NCI-H1436 treated with DMSO at 0.1 percent for 48 hours (cell line): ENCODE measurements at regions not wholly inside any gene's neighbourhood (a gene's known extent, or its start where the extent isn't known, plus 50 kb on each side); places are given as distances from the start of the nearest gene placed in this dataset.

Source experiments
- DNase-seq: peaks from one replicate; lab custom pipeline; 2025; lab: John Stamatoyannopoulos, UW

- DNase-seq = no peak
These were observed 238.7 kb downstream of the RPS24 start for GRCh38 chr10:78272329-78272728.

- DNase-seq = no peak
These were observed 240.8 kb downstream of the RPS24 start for GRCh38 chr10:78274491-78274890.

DNA sequence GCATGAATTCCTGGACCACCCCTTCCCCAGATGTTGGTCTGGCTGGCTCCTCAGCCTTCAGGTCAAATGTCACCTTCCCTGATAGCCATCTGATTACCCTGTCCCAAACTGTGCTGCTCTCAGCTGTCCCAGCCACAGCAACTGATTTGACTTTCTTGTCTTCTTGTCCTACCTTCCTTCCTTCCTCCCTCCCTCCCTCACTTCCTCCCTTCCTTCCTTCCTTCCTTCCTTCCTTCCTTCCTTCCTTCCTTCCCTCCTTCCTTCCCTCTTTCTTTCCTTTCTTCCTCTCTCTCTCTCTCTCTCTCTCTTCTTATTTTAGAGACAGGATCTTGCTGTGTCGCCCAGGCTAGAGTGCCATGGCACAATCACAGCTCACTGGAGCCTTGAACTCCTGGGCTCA, 242.5 kb downstream of the RPS24 start:
- no peak for DNase-seq

DNA sequence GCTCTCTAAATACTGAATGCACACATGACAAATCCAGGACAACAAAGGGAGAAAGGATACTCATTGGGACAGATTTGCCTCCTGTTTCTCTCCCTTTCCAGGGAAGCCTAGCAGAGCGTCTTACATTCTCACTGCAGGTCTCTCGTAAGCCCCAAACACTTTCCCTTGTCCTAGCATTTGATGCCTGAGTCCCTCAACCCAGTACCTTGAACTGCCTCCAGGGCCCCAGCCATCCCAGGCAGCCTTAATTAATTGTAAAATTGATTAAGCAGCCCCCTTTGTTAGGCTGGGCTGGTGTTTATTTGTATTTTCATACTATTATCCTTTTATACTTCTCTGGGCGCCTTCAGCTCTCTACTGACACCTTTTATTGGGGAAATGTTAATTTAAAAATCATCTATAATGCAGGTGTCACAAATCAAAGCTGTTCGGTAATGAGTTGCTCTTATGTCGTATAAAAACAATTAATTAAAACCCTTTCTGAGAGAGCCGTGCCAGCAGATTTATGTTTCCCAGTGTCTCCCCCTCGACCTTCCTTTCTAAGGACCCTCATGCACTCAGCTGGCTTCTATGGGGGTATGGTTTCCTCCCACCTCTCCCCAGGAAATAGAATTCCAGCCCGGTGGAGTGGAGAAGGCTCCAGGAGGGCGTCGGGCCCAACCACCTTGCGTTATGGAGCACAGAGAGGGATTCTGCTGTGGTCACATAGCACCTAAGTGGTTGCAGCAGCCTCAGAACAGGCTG, 243.8 kb downstream of the RPS24 start:
- DNase-seq = no peak

- no peak for DNase-seq
These were observed 244.4 kb downstream of the RPS24 start for GRCh38 chr10:78278058-78278404.

DNA sequence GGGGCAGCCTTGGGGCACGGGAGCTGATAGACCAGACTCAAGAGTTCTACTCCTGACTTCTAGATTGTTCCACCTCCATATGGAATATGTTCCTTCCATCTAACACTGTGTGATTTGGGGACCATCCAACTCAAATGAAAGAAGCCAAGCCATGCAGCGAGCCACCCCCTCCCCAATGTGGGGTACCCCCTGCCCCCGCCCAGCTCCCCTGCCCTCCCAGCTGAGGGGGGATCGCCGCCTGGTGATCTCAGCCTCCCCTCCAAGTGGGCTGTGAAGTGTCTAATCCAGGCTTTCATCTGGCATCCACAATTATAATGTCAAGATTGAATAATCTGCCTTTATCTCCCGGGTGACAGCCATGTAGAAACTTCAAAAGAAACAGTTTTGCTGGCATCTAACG, 246.1 kb downstream of the RPS24 start:
- DNase-seq = no peak

- DNase-seq = no peak
These were observed 246.9 kb downstream of the RPS24 start for GRCh38 chr10:78280604-78281003.

DNA sequence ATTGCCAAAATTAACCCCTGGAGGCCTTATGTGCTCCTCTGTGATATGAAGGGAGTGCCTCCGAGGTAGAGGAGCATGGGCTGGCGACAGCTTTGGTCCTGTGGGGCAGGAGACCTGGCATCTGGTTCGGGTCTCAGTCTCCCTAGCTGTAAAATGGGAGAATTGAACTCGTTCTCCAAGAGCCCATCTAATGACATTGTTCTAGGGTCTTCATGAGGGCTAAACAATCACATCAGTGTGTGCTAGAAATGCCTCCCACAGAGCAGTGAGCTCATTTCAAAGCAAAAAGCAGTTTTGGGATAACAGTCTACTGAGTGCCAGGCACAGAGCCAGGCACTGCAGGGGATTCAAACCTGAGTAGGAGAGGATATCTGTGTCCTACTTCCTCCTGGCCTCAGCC, 248.0 kb downstream of the RPS24 start:
- DNase-seq = no peak

- DNase-seq = no peak
These were observed 249.5 kb downstream of the RPS24 start for GRCh38 chr10:78283069-78283682.

- no peak for DNase-seq
These were observed 250.7 kb downstream of the RPS24 start for GRCh38 chr10:78284381-78284780.

DNA sequence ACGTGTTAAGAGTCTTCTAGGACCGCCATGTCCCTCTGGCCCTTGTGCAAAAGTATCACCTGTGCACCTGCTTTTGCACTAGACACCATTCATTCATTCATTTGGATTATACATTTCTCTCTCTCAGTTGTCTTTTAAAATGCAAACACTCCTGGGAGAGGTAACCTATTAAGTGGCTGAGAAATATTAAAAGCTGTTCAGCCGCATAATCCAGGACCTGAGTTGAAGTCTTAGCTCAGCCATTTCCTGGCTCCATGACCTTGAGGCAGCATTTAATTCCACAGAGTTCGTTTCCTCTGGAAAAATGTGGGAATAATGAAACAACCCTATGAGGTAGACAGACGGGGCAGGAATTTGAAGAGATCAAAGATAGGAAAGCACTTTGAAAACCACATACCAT, 251.6 kb downstream of the RPS24 start:
- DNase-seq = no peak

DNA sequence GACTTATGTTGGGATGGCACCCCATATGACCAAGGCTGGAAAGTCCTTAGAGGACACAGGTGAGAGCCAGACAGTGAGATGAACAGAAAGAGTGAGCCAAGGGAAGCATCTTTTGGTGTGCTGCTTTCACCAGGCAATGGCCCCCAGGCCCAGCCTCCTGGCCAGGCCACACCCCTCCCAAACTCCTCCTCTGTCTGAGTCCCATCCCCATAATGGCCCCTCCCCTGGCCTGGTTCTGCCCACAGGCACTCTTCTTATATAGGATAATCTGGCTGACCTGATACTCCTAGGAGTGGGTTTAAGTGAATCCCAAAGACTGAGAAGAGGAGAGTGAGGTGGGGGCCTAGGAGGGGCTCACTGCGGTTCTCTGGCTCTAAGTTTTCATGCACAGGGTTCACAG, 252.5 kb downstream of the RPS24 start:
- no peak for DNase-seq

- DNase-seq = no peak
These were observed 253.0 kb downstream of the RPS24 start for GRCh38 chr10:78286668-78287067.

DNA sequence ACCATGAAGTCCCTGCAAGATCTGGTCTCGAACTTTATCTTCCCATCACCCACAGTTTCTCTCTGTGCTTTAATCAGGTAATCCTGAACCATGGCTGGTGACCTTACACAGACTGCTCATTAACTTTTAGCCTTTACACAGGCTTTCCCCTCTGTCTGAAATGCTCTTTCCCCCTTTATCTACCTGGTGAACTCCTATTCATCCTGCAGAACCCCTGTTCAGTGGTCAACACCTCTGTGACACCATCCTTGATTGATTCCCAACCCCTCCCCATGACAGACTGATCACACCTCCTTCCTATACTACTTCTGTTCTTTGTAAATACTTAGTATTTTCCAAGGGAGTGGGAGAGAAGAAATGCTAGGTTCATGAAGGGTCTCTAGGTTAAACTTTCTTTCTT, 254.0 kb downstream of the RPS24 start:
- no peak for DNase-seq

DNA sequence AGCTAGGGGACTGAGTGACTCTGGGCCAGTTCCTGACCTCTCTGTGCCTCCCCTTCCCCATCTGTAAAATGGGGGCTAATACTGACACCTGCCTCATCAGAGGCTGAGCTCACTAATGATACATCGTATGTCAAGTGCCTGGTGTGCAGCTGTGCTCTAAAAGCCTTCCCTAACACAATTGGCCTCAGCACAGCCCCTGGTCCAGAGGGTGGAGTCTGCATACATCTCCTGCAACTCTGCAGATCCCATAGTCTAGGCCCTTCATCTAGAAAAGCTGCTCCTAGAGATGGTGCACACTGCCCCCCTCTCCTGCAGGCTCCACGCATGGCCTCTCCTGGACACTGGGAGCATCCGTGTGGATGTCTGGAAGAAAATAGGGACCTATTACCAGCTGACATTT, 255.0 kb downstream of the RPS24 start:
- DNase-seq = no peak

DNA sequence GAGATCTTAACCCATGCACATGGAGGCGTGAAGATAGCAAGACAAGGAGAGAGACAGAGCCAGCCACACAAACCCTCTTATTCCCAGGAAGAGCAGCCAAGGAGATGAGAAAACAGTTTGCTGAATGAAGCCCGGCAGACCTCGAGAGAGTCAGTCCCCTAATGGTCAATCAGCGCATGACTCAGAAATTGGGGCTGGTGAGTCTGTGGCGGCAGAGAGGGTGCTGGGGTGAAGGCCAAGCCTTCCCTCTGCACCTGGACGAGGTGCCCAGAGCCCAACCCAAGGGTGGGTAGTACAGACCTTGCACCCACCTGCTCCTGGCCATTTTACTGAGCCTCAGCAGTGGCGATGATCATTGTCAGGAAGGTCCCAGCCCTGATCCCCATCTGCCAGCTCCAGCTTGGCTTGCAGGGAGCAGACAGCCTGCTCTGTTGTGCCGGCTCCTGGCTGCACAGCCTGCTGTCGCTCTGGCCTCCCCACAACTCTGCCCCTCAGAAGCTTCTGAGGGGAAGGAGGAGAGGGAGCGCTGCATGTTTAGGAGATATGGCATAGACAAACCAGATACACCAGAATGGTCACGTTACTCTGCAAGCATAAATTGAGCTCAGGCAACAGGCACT, 256.6 kb downstream of the RPS24 start:
- DNase-seq = no peak

GRCh38 chr10:78291722-78292121, 258.1 kb downstream of the RPS24 start:
- DNase-seq = no peak

- DNase-seq = no peak
These were observed 258.8 kb downstream of the RPS24 start for GRCh38 chr10:78292250-78292981.

GRCh38 chr10:78292982-78293865, 259.6 kb downstream of the RPS24 start:
- no peak for DNase-seq

- no peak for DNase-seq
These were observed 261.6 kb downstream of the RPS24 start for GRCh38 chr10:78295242-78295641.

DNA sequence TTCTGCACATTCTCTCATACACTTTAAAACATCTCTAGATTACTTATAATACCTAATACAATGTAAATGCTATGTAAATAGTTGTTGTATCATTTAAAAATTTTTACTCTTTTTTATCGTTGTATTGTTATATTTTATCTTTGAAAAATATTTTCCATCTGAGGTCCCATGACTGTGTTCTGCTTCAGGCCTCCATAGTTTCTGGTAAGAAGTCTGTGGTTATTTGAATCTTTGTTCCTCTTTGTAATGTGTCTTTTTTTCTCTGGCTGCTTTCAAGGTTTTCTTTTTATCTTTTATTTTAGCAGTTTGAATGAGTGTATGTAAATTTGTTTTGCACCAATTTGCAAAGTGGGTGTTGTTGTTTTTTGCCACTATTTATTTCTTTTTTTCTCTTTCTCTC, 263.1 kb downstream of the RPS24 start:
- DNase-seq = no peak

DNA sequence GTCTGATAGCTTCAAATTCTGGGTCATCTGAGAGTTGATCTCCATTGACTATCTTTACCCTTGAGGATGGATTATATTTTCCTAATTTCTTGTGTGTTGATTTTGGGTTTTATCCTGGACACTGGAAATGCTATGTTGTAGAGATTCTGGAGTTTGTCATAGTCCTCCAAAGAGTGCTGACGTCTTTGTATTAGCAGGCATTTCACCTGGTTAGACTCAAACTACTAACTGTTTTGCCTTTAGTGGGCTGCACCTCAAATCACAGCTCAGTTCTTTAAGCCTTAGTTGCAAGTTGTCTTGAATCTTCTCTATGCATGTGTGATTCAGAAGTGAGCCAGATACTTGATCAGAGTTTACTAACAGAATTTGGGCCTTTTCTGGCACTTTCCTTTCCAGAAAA, 264.3 kb downstream of the RPS24 start:
- no peak for DNase-seq
